K562 (cell line): ENCODE measurements at regions not wholly inside any gene's neighbourhood (a gene's known extent, or its start where the extent isn't known, plus 50 kb on each side); places are given as distances from the start of the nearest gene placed in this dataset.

Source experiments
- CLOCK ChIP-seq: fragments of 250-450 bp; sonication (Bioruptor Pico); IDR thresholded peaks from 2 replicates; pipeline ENCODE4 v1.4.0; 2020; ENCODE audit warnings: mild to moderate bottlenecking, moderate library complexity, borderline replicate concordance
- MEF2D ChIP-seq: conservative IDR thresholded peaks from 2 replicates; pipeline ENCODE4 v1.6.1; 2016; ENCODE audit warnings: low read depth, missing genetic modification characterization, missing compliant biosample characterization
- RB1 ChIP-seq: fragments of 450-650 bp; IDR thresholded peaks from 2 replicates; pipeline ENCODE4 v1.6.1; 2017; ENCODE audit warnings: low read depth, mild to moderate bottlenecking
- ZNF518B ChIP-seq: fragments of 250-450 bp; sonication (Bioruptor Pico); IDR thresholded peaks from 2 replicates; pipeline ENCODE4 v1.5.0; 2021; ENCODE audit warnings: mild to moderate bottlenecking, moderate library complexity
- TF ChIP-seq, protein P1 (sequence below): fragments of 450-650 bp; IDR thresholded peaks from 2 replicates; pipeline ENCODE4 v1.6.1; 2016; ENCODE audit warnings: mild to moderate bottlenecking, moderate library complexity

DNA sequence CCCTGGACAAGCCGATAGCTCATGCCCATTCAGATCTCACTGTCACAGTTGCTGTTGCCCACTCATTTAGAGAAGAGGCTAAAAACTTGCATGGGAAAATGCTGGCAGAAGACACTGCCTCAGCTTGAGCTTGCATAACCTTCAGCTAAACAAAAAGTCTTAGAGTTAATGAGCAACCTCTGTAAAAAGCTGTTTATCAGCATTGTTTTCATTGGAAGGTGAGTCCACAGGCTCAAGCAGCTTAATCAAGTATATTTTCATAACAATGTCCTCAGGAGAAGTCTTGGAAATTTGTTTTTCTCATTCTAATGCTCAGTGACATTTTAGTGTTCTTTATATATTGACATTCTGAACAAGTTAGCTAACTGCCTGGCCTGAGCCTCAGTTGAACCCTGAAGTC is 872.9 kb downstream of the TMTC2 start (continued):
- TF ChIP-seq ZNF518B (CRISPR knock-in tag) (no peak), CLOCK (CRISPR knock-in tag) (no peak), MEF2D (tag) (no peak), RB1 (no peak)
- TF ChIP-seq, protein P1, sequence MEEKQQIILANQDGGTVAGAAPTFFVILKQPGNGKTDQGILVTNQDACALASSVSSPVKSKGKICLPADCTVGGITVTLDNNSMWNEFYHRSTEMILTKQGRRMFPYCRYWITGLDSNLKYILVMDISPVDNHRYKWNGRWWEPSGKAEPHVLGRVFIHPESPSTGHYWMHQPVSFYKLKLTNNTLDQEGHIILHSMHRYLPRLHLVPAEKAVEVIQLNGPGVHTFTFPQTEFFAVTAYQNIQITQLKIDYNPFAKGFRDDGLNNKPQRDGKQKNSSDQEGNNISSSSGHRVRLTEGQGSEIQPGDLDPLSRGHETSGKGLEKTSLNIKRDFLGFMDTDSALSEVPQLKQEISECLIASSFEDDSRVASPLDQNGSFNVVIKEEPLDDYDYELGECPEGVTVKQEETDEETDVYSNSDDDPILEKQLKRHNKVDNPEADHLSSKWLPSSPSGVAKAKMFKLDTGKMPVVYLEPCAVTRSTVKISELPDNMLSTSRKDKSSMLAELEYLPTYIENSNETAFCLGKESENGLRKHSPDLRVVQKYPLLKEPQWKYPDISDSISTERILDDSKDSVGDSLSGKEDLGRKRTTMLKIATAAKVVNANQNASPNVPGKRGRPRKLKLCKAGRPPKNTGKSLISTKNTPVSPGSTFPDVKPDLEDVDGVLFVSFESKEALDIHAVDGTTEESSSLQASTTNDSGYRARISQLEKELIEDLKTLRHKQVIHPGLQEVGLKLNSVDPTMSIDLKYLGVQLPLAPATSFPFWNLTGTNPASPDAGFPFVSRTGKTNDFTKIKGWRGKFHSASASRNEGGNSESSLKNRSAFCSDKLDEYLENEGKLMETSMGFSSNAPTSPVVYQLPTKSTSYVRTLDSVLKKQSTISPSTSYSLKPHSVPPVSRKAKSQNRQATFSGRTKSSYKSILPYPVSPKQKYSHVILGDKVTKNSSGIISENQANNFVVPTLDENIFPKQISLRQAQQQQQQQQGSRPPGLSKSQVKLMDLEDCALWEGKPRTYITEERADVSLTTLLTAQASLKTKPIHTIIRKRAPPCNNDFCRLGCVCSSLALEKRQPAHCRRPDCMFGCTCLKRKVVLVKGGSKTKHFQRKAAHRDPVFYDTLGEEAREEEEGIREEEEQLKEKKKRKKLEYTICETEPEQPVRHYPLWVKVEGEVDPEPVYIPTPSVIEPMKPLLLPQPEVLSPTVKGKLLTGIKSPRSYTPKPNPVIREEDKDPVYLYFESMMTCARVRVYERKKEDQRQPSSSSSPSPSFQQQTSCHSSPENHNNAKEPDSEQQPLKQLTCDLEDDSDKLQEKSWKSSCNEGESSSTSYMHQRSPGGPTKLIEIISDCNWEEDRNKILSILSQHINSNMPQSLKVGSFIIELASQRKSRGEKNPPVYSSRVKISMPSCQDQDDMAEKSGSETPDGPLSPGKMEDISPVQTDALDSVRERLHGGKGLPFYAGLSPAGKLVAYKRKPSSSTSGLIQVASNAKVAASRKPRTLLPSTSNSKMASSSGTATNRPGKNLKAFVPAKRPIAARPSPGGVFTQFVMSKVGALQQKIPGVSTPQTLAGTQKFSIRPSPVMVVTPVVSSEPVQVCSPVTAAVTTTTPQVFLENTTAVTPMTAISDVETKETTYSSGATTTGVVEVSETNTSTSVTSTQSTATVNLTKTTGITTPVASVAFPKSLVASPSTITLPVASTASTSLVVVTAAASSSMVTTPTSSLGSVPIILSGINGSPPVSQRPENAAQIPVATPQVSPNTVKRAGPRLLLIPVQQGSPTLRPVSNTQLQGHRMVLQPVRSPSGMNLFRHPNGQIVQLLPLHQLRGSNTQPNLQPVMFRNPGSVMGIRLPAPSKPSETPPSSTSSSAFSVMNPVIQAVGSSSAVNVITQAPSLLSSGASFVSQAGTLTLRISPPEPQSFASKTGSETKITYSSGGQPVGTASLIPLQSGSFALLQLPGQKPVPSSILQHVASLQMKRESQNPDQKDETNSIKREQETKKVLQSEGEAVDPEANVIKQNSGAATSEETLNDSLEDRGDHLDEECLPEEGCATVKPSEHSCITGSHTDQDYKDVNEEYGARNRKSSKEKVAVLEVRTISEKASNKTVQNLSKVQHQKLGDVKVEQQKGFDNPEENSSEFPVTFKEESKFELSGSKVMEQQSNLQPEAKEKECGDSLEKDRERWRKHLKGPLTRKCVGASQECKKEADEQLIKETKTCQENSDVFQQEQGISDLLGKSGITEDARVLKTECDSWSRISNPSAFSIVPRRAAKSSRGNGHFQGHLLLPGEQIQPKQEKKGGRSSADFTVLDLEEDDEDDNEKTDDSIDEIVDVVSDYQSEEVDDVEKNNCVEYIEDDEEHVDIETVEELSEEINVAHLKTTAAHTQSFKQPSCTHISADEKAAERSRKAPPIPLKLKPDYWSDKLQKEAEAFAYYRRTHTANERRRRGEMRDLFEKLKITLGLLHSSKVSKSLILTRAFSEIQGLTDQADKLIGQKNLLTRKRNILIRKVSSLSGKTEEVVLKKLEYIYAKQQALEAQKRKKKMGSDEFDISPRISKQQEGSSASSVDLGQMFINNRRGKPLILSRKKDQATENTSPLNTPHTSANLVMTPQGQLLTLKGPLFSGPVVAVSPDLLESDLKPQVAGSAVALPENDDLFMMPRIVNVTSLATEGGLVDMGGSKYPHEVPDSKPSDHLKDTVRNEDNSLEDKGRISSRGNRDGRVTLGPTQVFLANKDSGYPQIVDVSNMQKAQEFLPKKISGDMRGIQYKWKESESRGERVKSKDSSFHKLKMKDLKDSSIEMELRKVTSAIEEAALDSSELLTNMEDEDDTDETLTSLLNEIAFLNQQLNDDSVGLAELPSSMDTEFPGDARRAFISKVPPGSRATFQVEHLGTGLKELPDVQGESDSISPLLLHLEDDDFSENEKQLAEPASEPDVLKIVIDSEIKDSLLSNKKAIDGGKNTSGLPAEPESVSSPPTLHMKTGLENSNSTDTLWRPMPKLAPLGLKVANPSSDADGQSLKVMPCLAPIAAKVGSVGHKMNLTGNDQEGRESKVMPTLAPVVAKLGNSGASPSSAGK, result no peak
- TF ChIP-seq, all 486 proteins: peak for 0
